CD14-positive monocyte (primary cell): ENCODE measurements at regions not wholly inside any gene's neighbourhood (a gene's known extent, or its start where the extent isn't known, plus 50 kb on each side); places are given as distances from the start of the nearest gene placed in this dataset.

Experiments used
- DNase-seq, 3 donors: peaks; one replicate each; pipeline ENCODE4 v3.0.0-alpha.2; 2011 to 2022
- H2AFZ ChIP-seq: 2 replicates; pipeline ENCODE4 v1.6.0; 2012; ENCODE audit warnings: mild to moderate bottlenecking, low read depth, low read length, inconsistent platforms; ENCODE audit not compliant: insufficient read depth, poor library complexity, severe bottlenecking
- H3K27ac ChIP-seq, 2 donors: 1 replicate in 1 of 2; 2 replicates in 1 of 2; pipeline ENCODE4 v1.5.1; 2012 to 2013; ENCODE audit warnings: low read length in 2 of 2, control low read depth in 1 of 2, inconsistent platforms in 1 of 2, low read depth in 1 of 2, mild to moderate bottlenecking in 1 of 2
- H3K27me3 ChIP-seq, 2 donors: one replicate each; pipeline versions ENCODE4 v1.6.0 to v1.6.1; 2011 to 2013; ENCODE audit warnings: low read length in 2 of 2; ENCODE audit not compliant: control insufficient read depth in 2 of 2, insufficient read depth in 2 of 2
- H3K36me3 ChIP-seq, 2 donors: replicated peaks in 1 of 2; 1 replicate in 1 of 2; 2 replicates in 1 of 2; pipeline versions ENCODE4 v1.5.1 to v1.6.1; 2012 to 2013; ENCODE audit warnings: low read length in 2 of 2, control low read depth in 1 of 2, inconsistent platforms in 1 of 2, mild to moderate bottlenecking in 1 of 2; ENCODE audit not compliant: insufficient read depth in 2 of 2, control insufficient read depth in 1 of 2
- H3K4me1 ChIP-seq, 2 donors: 1 replicate in 1 of 2; 2 replicates in 1 of 2; pipeline versions ENCODE4 v1.5.1 to v1.6.1; 2012 to 2013; ENCODE audit warnings: low read length in 2 of 2, control low read depth in 1 of 2, inconsistent platforms in 1 of 2, mild to moderate bottlenecking in 1 of 2, moderate library complexity in 1 of 2; ENCODE audit not compliant: insufficient read depth in 2 of 2, control insufficient read depth in 1 of 2
- H3K4me2 ChIP-seq: replicated peaks from 2 replicates; pipeline ENCODE3; 2012; ENCODE audit warnings: low read length, moderate library complexity, mild to moderate bottlenecking; ENCODE audit not compliant: poor library complexity, severe bottlenecking; ENCODE audit errors: extremely low read depth
- H3K4me3 ChIP-seq, 3 experiments: fragments of 200-600 bp in 1 of 3; sonication (generic) in 1 of 3; replicated peaks in 1 of 3; 1 replicate in 2 of 3; 2 replicates in 1 of 3; pipeline ENCODE4 v1.5.1; 2011 to 2013; ENCODE audit warnings: low read length in 3 of 3, mild to moderate bottlenecking in 3 of 3, control low read depth in 2 of 3, low read depth in 2 of 3, inconsistent platforms in 1 of 3, moderate library complexity in 1 of 3
- H3K79me2 ChIP-seq: 2 replicates; pipeline ENCODE4 v1.6.0; 2012; ENCODE audit warnings: mild to moderate bottlenecking, control low read depth, inconsistent platforms, low read length, moderate library complexity; ENCODE audit not compliant: insufficient read depth
- H3K9ac ChIP-seq: 2 replicates; pipeline ENCODE4 v1.6.0; 2017; ENCODE audit warnings: low read length, mild to moderate bottlenecking; ENCODE audit not compliant: insufficient read depth, poor library complexity, severe bottlenecking
- H3K9me3 ChIP-seq, 2 donors: replicated peaks in 1 of 2; 1 replicate in 1 of 2; 2 replicates in 1 of 2; pipeline versions ENCODE4 v1.5.1 to v1.6.1; 2012 to 2013; ENCODE audit warnings: low read length in 2 of 2, control low read depth in 1 of 2; ENCODE audit not compliant: control insufficient read depth in 1 of 2, insufficient read depth in 1 of 2
- H4K20me1 ChIP-seq: 2 replicates; pipeline ENCODE4 v1.6.0; 2012; ENCODE audit warnings: mild to moderate bottlenecking, low read length, control low read depth, moderate library complexity; ENCODE audit not compliant: insufficient read depth
- H3K27ac Mint-ChIP-seq, 7 donors: one replicate each; pipeline ENCODE4 v1.8.0; 2020; ENCODE audit warnings: mild to moderate bottlenecking in 7 of 7, mixed read lengths in 7 of 7, moderate library complexity in 6 of 7, inconsistent platforms in 2 of 7
- H3K27me3 Mint-ChIP-seq, 3 donors: one replicate each; pipeline ENCODE4 v1.8.0; 2021 to 2022; ENCODE audit warnings: low read depth in 3 of 3, mild to moderate bottlenecking in 3 of 3, mixed read lengths in 3 of 3, moderate library complexity in 3 of 3, inconsistent platforms in 1 of 3
- H3K36me3 Mint-ChIP-seq, 2 donors: one replicate each; pipeline ENCODE4 v1.8.0; 2020; ENCODE audit warnings: mixed read lengths in 2 of 2, inconsistent platforms in 1 of 2, mild to moderate bottlenecking in 1 of 2
- H3K4me1 Mint-ChIP-seq: one replicate; pipeline ENCODE4 v1.8.0; 2020; ENCODE audit warnings: mild to moderate bottlenecking, mixed read lengths
- H3K4me3 Mint-ChIP-seq, 2 donors: one replicate each; pipeline ENCODE4 v1.8.0; 2020; ENCODE audit warnings: mild to moderate bottlenecking in 2 of 2, mixed read lengths in 2 of 2, moderate library complexity in 1 of 2
- H3K9me3 Mint-ChIP-seq, 7 donors: one replicate each; pipeline ENCODE4 v1.8.0; 2020 to 2022; ENCODE audit warnings: mixed read lengths in 7 of 7, mild to moderate bottlenecking in 6 of 7, moderate library complexity in 6 of 7, inconsistent platforms in 2 of 7
- WGBS: methylation state at CpG from one replicate; pipeline ENCODE4 v1.1.5; 2013; ENCODE audit warnings: missing lambda C conversion rate; ENCODE audit not compliant: insufficient coverage; 5-methylcytosine and 5-hydroxymethylcytosine counted together
- intact Hi-C, 2 donors: fragments of 100-400 bp; cut with micrococcal nuclease; formaldehyde crosslinking; loops; one replicate each; pipeline versions ENCODE4 v1.15.0 to v1.15.1; 2023
- TF ChIP-seq, protein P1 (sequence below): fragments of 200-600 bp; IDR thresholded peaks from one replicate; pipeline ENCODE4 v1.8.0; 2022; ENCODE audit warnings: antibody characterized with exemption, mild to moderate bottlenecking

DNA sequence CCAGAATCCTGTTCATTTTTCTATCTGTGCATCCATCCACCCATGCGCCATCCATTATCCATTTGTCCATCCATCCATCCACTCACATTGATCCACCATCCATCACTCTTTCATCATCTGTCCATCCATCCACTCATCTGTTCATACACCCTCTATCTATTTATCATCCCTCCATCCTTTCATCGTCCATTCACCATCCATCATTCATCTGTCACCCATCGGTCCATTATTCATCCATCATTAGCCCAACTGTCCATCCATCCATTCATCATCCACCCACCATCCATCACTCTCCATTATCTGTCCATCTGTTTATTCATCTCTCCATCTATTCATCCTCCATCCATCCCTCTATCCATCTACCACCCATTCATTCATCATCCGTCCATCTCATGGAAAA lies 125.7 kb upstream of the TMPRSS2 start:
- Mint-ChIP-seq H3K4me1 (peaks cover 2% of the 10 kb centered on the region), H3K4me3 (no peak overlapping the region), H3K9me3 (peaks cover 3 to 14% (median 4%) of the 10 kb centered on the region in 7 donors), H3K27ac (no peak overlapping the region), H3K27me3 (peaks cover 11 to 16% (median 14%) of the 10 kb centered on the region in 3 donors), H3K36me3 (no peaks in the 10 kb centered on the region)
- H3K79me2 ChIP-seq = no peaks in the 10 kb centered on the region
- H3K27me3 ChIP-seq = no peaks in the 10 kb centered on the region
- no peaks in the 10 kb centered on the region for H3K4me1 ChIP-seq
- no peak overlapping the region for H3K27ac ChIP-seq
- H4K20me1 ChIP-seq = no peaks in the 10 kb centered on the region
- peaks cover 0 to 5% of the 10 kb centered on the region in 2 donors for H3K9me3 ChIP-seq
- no peak overlapping the region for H3K4me3 ChIP-seq
- H3K9ac ChIP-seq = no peak overlapping the region
- WGBS = 97% methylated on average over 4 of the region's 4 CpGs
- no peak overlapping the region for H2AFZ ChIP-seq
- H3K36me3 ChIP-seq = no peaks in the 10 kb centered on the region
- H3K4me2 ChIP-seq = no peak overlapping the region
- TF ChIP-seq, protein P1, sequence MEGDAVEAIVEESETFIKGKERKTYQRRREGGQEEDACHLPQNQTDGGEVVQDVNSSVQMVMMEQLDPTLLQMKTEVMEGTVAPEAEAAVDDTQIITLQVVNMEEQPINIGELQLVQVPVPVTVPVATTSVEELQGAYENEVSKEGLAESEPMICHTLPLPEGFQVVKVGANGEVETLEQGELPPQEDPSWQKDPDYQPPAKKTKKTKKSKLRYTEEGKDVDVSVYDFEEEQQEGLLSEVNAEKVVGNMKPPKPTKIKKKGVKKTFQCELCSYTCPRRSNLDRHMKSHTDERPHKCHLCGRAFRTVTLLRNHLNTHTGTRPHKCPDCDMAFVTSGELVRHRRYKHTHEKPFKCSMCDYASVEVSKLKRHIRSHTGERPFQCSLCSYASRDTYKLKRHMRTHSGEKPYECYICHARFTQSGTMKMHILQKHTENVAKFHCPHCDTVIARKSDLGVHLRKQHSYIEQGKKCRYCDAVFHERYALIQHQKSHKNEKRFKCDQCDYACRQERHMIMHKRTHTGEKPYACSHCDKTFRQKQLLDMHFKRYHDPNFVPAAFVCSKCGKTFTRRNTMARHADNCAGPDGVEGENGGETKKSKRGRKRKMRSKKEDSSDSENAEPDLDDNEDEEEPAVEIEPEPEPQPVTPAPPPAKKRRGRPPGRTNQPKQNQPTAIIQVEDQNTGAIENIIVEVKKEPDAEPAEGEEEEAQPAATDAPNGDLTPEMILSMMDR = no peak
- intact Hi-C loops = no loop called here
- no peak for DNase-seq

GRCh38 chr21:41632748-41633475 lies 125.0 kb upstream of the TMPRSS2 start:
- H2AFZ ChIP-seq = no peak overlapping the region
- Mint-ChIP-seq H3K27me3 (peaks cover 10 to 18% (median 12%) of the 10 kb centered on the region in 3 donors), H3K4me3 (no peak overlapping the region), H3K36me3 (no peaks in the 10 kb centered on the region), H3K9me3 (peaks cover under 1 to 8% (median 3%) of the 10 kb centered on the region in 7 donors), H3K4me1 (peaks cover under 1% of the 10 kb centered on the region), H3K27ac (no peak overlapping the region)
- DNase-seq = no peak
- no peaks in the 10 kb centered on the region for H3K79me2 ChIP-seq
- H3K4me2 ChIP-seq = no peak overlapping the region
- H3K9ac ChIP-seq = no peak overlapping the region
- intact Hi-C loops = no loop called here
- TF ChIP-seq, protein P1 = no peak
- H3K9me3 ChIP-seq = no peaks in the 10 kb centered on the region
- H3K4me3 ChIP-seq = no peak overlapping the region
- no peaks in the 10 kb centered on the region for H4K20me1 ChIP-seq
- WGBS = 100% methylated on average over 3 of the region's 12 CpGs
- no peaks in the 10 kb centered on the region for H3K4me1 ChIP-seq
- no peaks in the 10 kb centered on the region for H3K27me3 ChIP-seq
- no peaks in the 10 kb centered on the region for H3K36me3 ChIP-seq
- no peak overlapping the region for H3K27ac ChIP-seq
